HepG2 (cell line): ENCODE measurements at regions not wholly inside any gene's neighbourhood (a gene's known extent, or its start where the extent isn't known, plus 50 kb on each side); places are given as distances from the start of the nearest gene placed in this dataset.

Experiments
- ATAC-seq: fragments of 200-7000 bp; cut with Tn5 transposase; 3 replicates; pipeline ENCODE4 v1.9.1; 2020; ENCODE audit warnings: mild to moderate bottlenecking, moderate library complexity
- BruUV-seq: library from RNA; stranded (reverse); fragments of 400-500 nt; replicated peaks from 2 replicates; lab custom pipeline; 2021; lab: Mats Ljungman, UMichigan
- CTCF ChIA-PET: fragments of 300-600 bp; formaldehyde crosslinking; extraction: SDS; loops from one replicate; lab custom pipeline; 2021; ENCODE audit warnings: low total read pairs, inconsistent platforms, low intra/inter-chr PET ratio; lab: Yijun Ruan, JAX
- POLR2A ChIA-PET: fragments of 350-600 bp; sonication (Branson Sonifier 250); formaldehyde crosslinking; loops from one replicate; lab custom pipeline; 2020; ENCODE audit warnings: antibody characterized with exemption, inconsistent platforms; lab: Yijun Ruan, JAX
- DNase-seq: peaks from one replicate; pipeline ENCODE4 v3.0.0-alpha.2; 2015; ENCODE audit warnings: low spot score
- FAIRE-seq: peaks from 3 replicates; lab custom pipeline; 2011; peaks lifted over from hg19 to GRCh38; lab: Jason Lieb, UNC
- H2AFZ ChIP-seq: one replicate; pipeline ENCODE4 v1.6.1; 2011; ENCODE audit warnings: low read length, inconsistent platforms
- H3K27ac ChIP-seq: fragments of 300-600 bp; 3 replicates; pipeline ENCODE4 v1.8.0; 2011; ENCODE audit warnings: mixed run types, mild to moderate bottlenecking, mixed read lengths, low read length, inconsistent platforms; ENCODE audit not compliant: insufficient read depth; ENCODE audit errors: extremely low read length
- H3K27me3 ChIP-seq, 2 experiments: fragments of 200-600 bp in 1 of 2; 2 replicates in 1 of 2; 3 replicates in 1 of 2; pipeline versions ENCODE4 v1.6.0 to v1.8.0; 2011; ENCODE audit warnings: low read length in 2 of 2, mild to moderate bottlenecking in 2 of 2, moderate library complexity in 2 of 2, inconsistent platforms in 1 of 2; ENCODE audit not compliant: insufficient read depth in 2 of 2, control insufficient read depth in 1 of 2
- H3K36me3 ChIP-seq, 2 experiments: fragments of 200-600 bp in 1 of 2; replicated peaks in 1 of 2; 2 replicates in 1 of 2; 3 replicates in 1 of 2; pipeline versions ENCODE4 v1.5.1 to v1.8.0; 2011; ENCODE audit warnings: low read length in 2 of 2, inconsistent platforms in 1 of 2; ENCODE audit not compliant: insufficient read depth in 2 of 2, control insufficient read depth in 1 of 2
- H3K4me1 ChIP-seq: 2 replicates; pipeline ENCODE4 v1.5.1; 2012; ENCODE audit warnings: low read length, inconsistent platforms; ENCODE audit not compliant: insufficient read depth
- H3K4me2 ChIP-seq: 2 replicates; pipeline ENCODE4 v1.6.0; 2011; ENCODE audit warnings: low read depth, low read length, inconsistent platforms
- H3K4me3 ChIP-seq, 3 experiments: fragments of 200-600 bp in 1 of 3; sonication (generic), shearing (Covaris generic) in 1 of 3; replicated peaks in 1 of 3; 2 replicates each; pipeline ENCODE4 v1.5.1; 2011 to 2016; ENCODE audit warnings: low read length in 3 of 3, inconsistent platforms in 2 of 3, low read depth in 2 of 3, mild to moderate bottlenecking in 2 of 3, control low read depth in 1 of 3, mixed read lengths in 1 of 3; ENCODE audit not compliant: insufficient read depth in 1 of 3
- H3K79me2 ChIP-seq: one replicate; pipeline ENCODE4 v1.6.1; 2011; ENCODE audit warnings: low read length, inconsistent platforms; ENCODE audit not compliant: insufficient read depth
- H3K9ac ChIP-seq: 2 replicates; pipeline ENCODE4 v1.6.0; 2011; ENCODE audit warnings: mild to moderate bottlenecking, low read depth, low read length, inconsistent platforms; ENCODE audit not compliant: insufficient read depth
- H3K9me3 ChIP-seq: 2 replicates; pipeline ENCODE4 v1.5.1; 2012; ENCODE audit warnings: mild to moderate bottlenecking, low read length
- H4K20me1 ChIP-seq: 2 replicates; pipeline ENCODE4 v1.6.0; 2011; ENCODE audit warnings: inconsistent platforms, mild to moderate bottlenecking, low read length, moderate library complexity; ENCODE audit not compliant: insufficient read depth
- CBFB ChIP-seq: sonication (generic); formaldehyde crosslinking; IDR thresholded peaks from 2 replicates; pipeline ENCODE4 v1.4.0; 2020; ENCODE audit warnings: missing genetic modification reagents
- CBX5 ChIP-seq: sonication (generic); formaldehyde crosslinking; IDR thresholded peaks from 2 replicates; pipeline ENCODE4 v1.4.0; 2020; ENCODE audit warnings: missing genetic modification reagents, borderline replicate concordance
- FIP1L1 ChIP-seq: fragments of 200-400 bp; formaldehyde crosslinking; IDR thresholded peaks from 2 replicates; pipeline ENCODE4 v1.6.1; 2018; ENCODE audit warnings: low read depth, mild to moderate bottlenecking, low read length, moderate library complexity, borderline replicate concordance; ENCODE audit not compliant: insufficient read depth
- MTF1 ChIP-seq: sonication (generic); formaldehyde crosslinking; IDR thresholded peaks from 2 replicates; pipeline ENCODE4 v1.5.0; 2020; ENCODE audit warnings: missing genetic modification reagents
- PBX3 ChIP-seq: sonication (generic); formaldehyde crosslinking; IDR thresholded peaks from 2 replicates; pipeline ENCODE4 v1.8.1; 2023; ENCODE audit warnings: missing genetic modification reagents, inconsistent platforms, borderline replicate concordance
- THYN1 ChIP-seq: sonication (generic); formaldehyde crosslinking; IDR thresholded peaks from 2 replicates; pipeline ENCODE4 v1.8.1; 2023; ENCODE audit warnings: low read depth, mild to moderate bottlenecking, moderate library complexity, missing genetic modification reagents, borderline replicate concordance
- ZBTB25 ChIP-seq: IDR thresholded peaks from 2 replicates; pipeline ENCODE4 v1.6.1; 2018; ENCODE audit warnings: missing genetic modification reagents
- ZNF10 ChIP-seq: sonication (generic); formaldehyde crosslinking; IDR thresholded peaks from 2 replicates; pipeline ENCODE4 v1.4.0; 2020; ENCODE audit warnings: mild to moderate bottlenecking, low read depth, missing genetic modification reagents, borderline replicate concordance
- ZNF747 ChIP-seq: sonication (generic); formaldehyde crosslinking; IDR thresholded peaks from 2 replicates; pipeline ENCODE4 v1.8.1; 2023; ENCODE audit warnings: missing genetic modification reagents, mild to moderate bottlenecking, borderline replicate concordance
- ZNF768 ChIP-seq: sonication (generic); formaldehyde crosslinking; IDR thresholded peaks from 2 replicates; pipeline ENCODE4 v1.4.0; 2020; ENCODE audit warnings: missing genetic modification reagents
- in situ Hi-C: cut with HindIII; loops from 2 replicates; pipeline ENCODE4 v1.10.0; 2017; ENCODE audit warnings: low pct_unique_long_range_greater_than_20kb; ENCODE audit not compliant: extremely low pct_ligation_motif_present
- intact Hi-C: fragments of 100-400 bp; cut with micrococcal nuclease; formaldehyde crosslinking; loops from one replicate; pipeline ENCODE4 v1.10.0; 2022; ENCODE audit not compliant: unreplicated experiment

- TF ChIP-seq THYN1 (CRISPR knock-in tag) (no peak), PBX3 (no peak), ZNF10 (CRISPR knock-in tag) (no peak)
Measured at GRCh38 chr13:80603351-80603750, 262.4 kb upstream of the SPRY2 start (continued).

- Histone ChIP-seq H3K79me2 (no peaks in the 10 kb centered on the region), H3K4me1 (no peaks in the 10 kb centered on the region), H3K4me2 (no peak overlapping the region), H3K36me3 (no peaks in the 10 kb centered on the region), H2AFZ (no peak overlapping the region), H3K9ac (no peak overlapping the region), H3K9me3 (peaks cover 14% of the 10 kb centered on the region; the same call in 1 of the 2 replicates), H3K27ac (no peak overlapping the region), H4K20me1 (no peaks in the 10 kb centered on the region), H3K4me3 (no peak overlapping the region), H3K27me3 (no peaks in the 10 kb centered on the region)
- TF ChIP-seq CBFB (CRISPR knock-in tag): no peak
- TF ChIP-seq MTF1 (CRISPR knock-in tag): no peak
- no peak for TF ChIP-seq ZNF768 (CRISPR knock-in tag)
- no peak for TF ChIP-seq ZBTB25 (CRISPR knock-in tag)
- TF ChIP-seq CBX5 (CRISPR knock-in tag): no peak
- TF ChIP-seq ZNF747 (CRISPR knock-in tag): no peak
- TF ChIP-seq FIP1L1: no peak
- ChIA-PET CTCF (no interaction called here), POLR2A (no interaction called here)
- no peak for ATAC-seq
- no peak for FAIRE-seq
- BruUV-seq: no TSS peak
- in situ Hi-C loops: no loop called here
- intact Hi-C loops: no loop called here
- DNase-seq: no peak
Measured at GRCh38 chr13:80599765-80600164, 258.8 kb upstream of the SPRY2 start.
